ENCODE measurements at regions not wholly inside any gene's neighbourhood (a gene's known extent, or its start where the extent isn't known, plus 50 kb on each side); places are given as distances from the start of the nearest gene placed in this dataset.

DNA sequence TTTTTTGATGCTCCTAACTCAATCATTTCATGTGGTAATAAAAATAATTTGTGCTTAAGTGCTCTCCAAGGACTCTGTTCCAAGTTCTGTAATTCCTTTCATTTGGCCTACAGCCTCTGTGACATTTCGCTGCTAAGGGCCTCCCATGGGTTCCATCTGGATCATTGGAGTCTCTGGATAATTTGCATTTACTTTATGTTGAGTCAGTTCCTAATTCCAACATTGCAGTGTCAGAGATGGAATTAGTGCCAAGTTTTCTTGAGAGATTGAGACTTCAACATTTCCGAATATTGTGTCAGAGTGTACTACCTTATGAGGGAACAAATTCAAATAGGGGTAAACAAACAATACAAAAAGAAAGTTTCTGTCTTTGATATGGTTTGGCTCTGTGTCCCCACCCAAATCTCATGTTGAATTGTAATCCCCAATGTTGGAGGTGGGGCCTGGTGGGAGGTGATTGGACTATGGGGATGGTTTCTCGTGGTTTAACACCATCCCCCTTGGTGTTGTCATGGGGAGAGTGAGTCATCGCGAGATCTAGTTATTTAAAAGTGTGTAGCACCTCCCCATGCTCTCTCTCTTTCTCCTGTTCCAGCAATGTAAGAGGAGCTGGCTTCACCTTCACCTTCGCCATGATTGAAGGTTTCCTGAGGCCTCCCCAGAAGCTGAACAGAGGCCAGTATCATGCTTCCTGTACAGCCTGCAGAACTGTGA lies 244.1 kb upstream of the TBX18 start:
- TF ChIP-seq, protein P1, sequence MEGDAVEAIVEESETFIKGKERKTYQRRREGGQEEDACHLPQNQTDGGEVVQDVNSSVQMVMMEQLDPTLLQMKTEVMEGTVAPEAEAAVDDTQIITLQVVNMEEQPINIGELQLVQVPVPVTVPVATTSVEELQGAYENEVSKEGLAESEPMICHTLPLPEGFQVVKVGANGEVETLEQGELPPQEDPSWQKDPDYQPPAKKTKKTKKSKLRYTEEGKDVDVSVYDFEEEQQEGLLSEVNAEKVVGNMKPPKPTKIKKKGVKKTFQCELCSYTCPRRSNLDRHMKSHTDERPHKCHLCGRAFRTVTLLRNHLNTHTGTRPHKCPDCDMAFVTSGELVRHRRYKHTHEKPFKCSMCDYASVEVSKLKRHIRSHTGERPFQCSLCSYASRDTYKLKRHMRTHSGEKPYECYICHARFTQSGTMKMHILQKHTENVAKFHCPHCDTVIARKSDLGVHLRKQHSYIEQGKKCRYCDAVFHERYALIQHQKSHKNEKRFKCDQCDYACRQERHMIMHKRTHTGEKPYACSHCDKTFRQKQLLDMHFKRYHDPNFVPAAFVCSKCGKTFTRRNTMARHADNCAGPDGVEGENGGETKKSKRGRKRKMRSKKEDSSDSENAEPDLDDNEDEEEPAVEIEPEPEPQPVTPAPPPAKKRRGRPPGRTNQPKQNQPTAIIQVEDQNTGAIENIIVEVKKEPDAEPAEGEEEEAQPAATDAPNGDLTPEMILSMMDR (IDR thresholded peaks at IDR 0.05): no peak
- no peak for TF ChIP-seq EP300 (IDR thresholded peaks at IDR 0.05)
- no peak for TF ChIP-seq POLR2A (IDR thresholded peaks at IDR 0.05)
- no peak for TF ChIP-seq POLR2AphosphoS5 (IDR thresholded peaks at IDR 0.05)

Data from sigmoid colon (tissue), 4 donors.